ENCODE measurements at regions not wholly inside any gene's neighbourhood (a gene's known extent, or its start where the extent isn't known, plus 50 kb on each side); places are given as distances from the start of the nearest gene placed in this dataset.

GRCh38 chr2:105150231-105150630 is 91.3 kb upstream of the GPR45 start:
- Mint-ChIP-seq H3K36me3 (no peaks in the 10 kb centered on the region), H3K4me3 (no peak overlapping the region), H3K9me3 (no peaks in the 10 kb centered on the region), H3K27ac (no peak overlapping the region), H3K27me3 (ENCODE audit: low read depth) (peaks cover 31% of the 10 kb centered on the region), H3K4me1 (no peaks in the 10 kb centered on the region)
- DNase-seq (ENCODE audit: low spot score in 2 of 2, unreplicated experiment in 2 of 2): no peak
- TF ChIP-seq, protein P1, sequence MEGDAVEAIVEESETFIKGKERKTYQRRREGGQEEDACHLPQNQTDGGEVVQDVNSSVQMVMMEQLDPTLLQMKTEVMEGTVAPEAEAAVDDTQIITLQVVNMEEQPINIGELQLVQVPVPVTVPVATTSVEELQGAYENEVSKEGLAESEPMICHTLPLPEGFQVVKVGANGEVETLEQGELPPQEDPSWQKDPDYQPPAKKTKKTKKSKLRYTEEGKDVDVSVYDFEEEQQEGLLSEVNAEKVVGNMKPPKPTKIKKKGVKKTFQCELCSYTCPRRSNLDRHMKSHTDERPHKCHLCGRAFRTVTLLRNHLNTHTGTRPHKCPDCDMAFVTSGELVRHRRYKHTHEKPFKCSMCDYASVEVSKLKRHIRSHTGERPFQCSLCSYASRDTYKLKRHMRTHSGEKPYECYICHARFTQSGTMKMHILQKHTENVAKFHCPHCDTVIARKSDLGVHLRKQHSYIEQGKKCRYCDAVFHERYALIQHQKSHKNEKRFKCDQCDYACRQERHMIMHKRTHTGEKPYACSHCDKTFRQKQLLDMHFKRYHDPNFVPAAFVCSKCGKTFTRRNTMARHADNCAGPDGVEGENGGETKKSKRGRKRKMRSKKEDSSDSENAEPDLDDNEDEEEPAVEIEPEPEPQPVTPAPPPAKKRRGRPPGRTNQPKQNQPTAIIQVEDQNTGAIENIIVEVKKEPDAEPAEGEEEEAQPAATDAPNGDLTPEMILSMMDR (IDR thresholded peaks at IDR 0.05; ENCODE audit: unreplicated experiment): no peak

DNA sequence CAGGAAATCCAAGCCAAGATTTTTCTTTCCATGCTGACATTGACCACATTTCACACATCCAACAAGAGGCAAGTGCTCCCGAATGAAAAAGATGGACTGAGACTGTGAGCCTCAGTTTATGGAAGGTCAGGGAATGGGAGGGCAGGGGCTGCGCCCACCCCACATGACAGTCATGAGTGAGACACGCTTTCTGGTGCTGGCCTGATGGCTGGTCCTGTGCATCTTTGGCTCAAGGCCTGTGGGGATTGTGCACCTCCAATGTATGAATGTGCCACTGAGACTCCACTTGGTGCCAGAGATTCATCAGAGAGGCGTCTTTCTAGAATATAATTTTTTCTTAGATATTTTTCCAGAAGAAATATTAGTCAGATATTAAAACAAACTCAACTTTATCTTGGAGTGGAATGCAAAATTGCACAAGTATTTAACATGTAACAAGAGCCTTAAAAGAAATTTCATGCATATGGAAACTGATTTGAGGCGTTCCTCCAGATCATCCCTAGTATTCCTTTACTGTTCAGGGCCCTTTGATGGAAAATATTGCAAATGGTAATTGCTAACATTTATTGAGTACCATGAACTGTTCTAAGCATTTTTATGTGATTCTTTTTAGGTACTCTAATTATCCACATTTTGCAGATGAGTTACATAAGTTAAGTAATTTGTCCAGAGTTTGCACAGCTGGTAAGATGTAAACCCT is 87.3 kb upstream of the GPR45 start:
- Mint-ChIP-seq H3K27ac (no peak overlapping the region), H3K27me3 (ENCODE audit: low read depth) (peaks cover 16% of the 10 kb centered on the region), H3K4me3 (no peak overlapping the region), H3K36me3 (peaks cover 2% of the 10 kb centered on the region), H3K4me1 (no peaks in the 10 kb centered on the region), H3K9me3 (peaks cover 32% of the 10 kb centered on the region)
- TF ChIP-seq, protein P1 (IDR thresholded peaks at IDR 0.05; ENCODE audit: unreplicated experiment): no peak
- no peak for DNase-seq (ENCODE audit: low spot score in 2 of 2, unreplicated experiment in 2 of 2)

- no peak for DNase-seq (ENCODE audit: low spot score in 2 of 2, unreplicated experiment in 2 of 2)
- Mint-ChIP-seq H3K9me3 (peaks cover 42% of the 10 kb centered on the region), H3K4me1 (no peaks in the 10 kb centered on the region), H3K4me3 (no peak overlapping the region), H3K27me3 (ENCODE audit: low read depth) (peaks cover 14% of the 10 kb centered on the region), H3K36me3 (peaks cover 2% of the 10 kb centered on the region), H3K27ac (no peak overlapping the region)
- TF ChIP-seq, protein P1 (IDR thresholded peaks at IDR 0.05; ENCODE audit: unreplicated experiment): no peak
Measured at GRCh38 chr2:105156166-105156565, 85.4 kb upstream of the GPR45 start.

GRCh38 chr2:105158002-105158401 is 83.5 kb upstream of the GPR45 start:
- no peak overlapping the region for H3K27ac Mint-ChIP-seq

DNA sequence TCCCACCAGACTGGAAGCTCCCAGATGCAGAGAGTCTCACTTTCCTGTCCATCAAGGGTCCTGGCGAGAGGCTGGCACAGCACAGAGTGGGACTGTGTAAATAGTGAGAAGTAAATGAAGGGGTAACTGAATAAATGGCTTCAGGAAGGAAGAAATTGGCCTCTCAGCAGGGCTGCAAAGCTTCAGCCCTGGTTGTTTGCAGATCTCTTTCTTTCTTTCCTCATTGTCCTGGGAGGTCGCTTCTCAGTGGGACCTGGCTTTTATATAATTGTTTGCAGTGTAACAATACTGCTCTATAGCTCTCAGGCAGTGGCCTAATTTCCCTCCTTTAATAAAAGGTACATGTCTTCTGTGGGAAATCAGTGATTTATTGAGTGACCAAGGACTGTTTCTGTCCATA is 74.9 kb upstream of the GPR45 start:
- no peak for DNase-seq (ENCODE audit: low spot score in 2 of 2, unreplicated experiment in 2 of 2)
- no peak overlapping the region for H3K27ac Mint-ChIP-seq
- TF ChIP-seq, protein P1 (IDR thresholded peaks at IDR 0.05; ENCODE audit: unreplicated experiment): no peak
- peaks cover 12% of the 10 kb centered on the region for H3K27me3 Mint-ChIP-seq (ENCODE audit: low read depth)
- no peak overlapping the region for H3K4me3 Mint-ChIP-seq
- no peaks in the 10 kb centered on the region for H3K36me3 Mint-ChIP-seq
- H3K9me3 Mint-ChIP-seq: peaks cover 3% of the 10 kb centered on the region
- H3K4me1 Mint-ChIP-seq: no peaks in the 10 kb centered on the region

More at GRCh38 chr2:105158002-105158401, 83.5 kb upstream of the GPR45 start:
- H3K4me1 Mint-ChIP-seq: no peaks in the 10 kb centered on the region
- TF ChIP-seq, protein P1 (IDR thresholded peaks at IDR 0.05; ENCODE audit: unreplicated experiment): no peak
- H3K4me3 Mint-ChIP-seq: no peak overlapping the region
- peaks cover 2% of the 10 kb centered on the region for H3K36me3 Mint-ChIP-seq
- peaks cover 10% of the 10 kb centered on the region for H3K27me3 Mint-ChIP-seq (ENCODE audit: low read depth)
- no peak for DNase-seq (ENCODE audit: low spot score in 2 of 2, unreplicated experiment in 2 of 2)
- peaks cover 50% of the 10 kb centered on the region for H3K9me3 Mint-ChIP-seq
